ENCODE measurements at regions not wholly inside any gene's neighbourhood (a gene's known extent, or its start where the extent isn't known, plus 50 kb on each side); places are given as distances from the start of the nearest gene placed in this dataset.

- DNase-seq (ENCODE audit: low spot score), result no peak
Measured at GRCh38 chr4:35802644-35803043, 441.7 kb downstream of the ARAP2 start.

DNA sequence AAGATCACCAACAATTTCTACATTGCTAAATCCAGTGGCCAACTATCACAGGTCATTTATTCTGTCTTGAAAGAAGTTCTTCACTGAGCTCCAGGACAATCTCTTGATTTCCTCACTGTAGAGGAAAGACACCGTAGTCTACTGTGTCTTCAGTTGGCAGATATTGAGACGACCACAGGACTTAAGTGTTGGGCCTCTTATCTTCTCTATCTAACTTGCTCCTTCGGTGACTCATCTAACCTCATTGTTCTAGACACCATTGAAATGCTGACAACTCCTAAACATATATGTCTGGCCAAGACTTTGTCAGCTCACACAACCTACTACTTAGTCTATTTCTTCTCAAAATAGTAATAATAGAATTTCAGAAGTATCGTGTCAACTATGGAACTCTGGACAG, 425.8 kb downstream of the ARAP2 start:
- DNase-seq (ENCODE audit: low spot score), result no peak

GRCh38 chr4:35820003-35820402, 424.3 kb downstream of the ARAP2 start:
- DNase-seq (ENCODE audit: low spot score), result no peak

- DNase-seq (ENCODE audit: low spot score), result no peak
Measured at GRCh38 chr4:35824231-35824630, 420.1 kb downstream of the ARAP2 start.

DNA sequence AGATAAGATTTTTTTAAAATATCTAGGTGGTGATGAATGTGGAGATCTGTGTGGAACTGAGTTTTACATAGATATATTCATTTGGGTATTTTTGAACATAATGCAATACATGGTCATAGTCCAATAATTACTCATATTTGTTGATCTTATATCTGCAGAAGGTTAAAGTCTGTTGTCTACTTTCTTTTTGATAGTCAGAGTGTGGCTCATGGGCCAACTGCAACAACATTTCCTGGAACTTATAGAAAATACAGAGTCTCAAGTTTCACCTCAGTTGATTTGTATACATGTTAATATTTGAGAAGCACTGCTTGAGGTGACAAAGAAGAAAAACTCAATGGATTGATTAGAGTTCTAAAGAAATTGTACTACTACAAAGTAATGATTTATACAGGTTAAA, 408.4 kb downstream of the ARAP2 start:
- no peak for DNase-seq (ENCODE audit: low spot score)

DNA sequence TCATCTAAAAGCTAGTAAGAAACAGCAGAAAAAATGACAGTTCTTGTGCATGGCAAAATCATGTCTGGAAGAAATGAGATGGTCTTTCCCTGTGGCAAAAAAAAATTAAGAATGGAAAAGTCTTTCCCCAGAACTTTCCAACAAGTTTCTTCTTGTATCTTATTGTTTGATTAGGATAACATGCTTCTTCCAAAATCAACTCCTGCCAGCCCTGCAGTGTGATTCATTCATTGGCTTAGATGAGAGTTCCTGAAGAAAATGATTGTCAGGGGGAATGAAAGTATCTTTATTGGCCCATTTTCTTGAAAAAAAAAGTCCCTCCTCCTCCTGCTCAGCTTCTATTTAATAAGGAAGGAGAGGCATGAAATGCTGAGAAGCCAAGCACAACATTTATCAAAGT, 407.7 kb downstream of the ARAP2 start:
- no peak for DNase-seq (ENCODE audit: low spot score)

DNA sequence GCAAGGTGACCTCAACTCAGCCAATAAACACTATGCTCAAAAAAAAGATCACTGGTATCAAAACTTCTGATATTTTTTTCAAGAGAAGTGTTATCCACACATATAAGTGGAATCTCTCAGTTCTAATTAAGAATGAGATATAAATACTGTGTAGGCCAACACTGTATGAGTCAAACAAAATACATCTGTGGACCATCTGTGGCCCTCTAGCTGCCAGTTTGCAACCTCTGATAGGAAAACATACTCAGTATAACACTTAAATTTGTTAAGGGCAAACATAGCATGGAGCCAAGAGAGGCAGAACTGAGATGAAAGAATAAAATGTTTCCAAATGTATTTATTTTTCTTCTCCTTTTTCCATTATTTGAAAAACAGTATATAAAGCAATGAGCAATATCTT, 377.3 kb downstream of the ARAP2 start:
- no peak for DNase-seq (ENCODE audit: low spot score)

GRCh38 chr4:35872273-35872672, 372.0 kb downstream of the ARAP2 start:
- no peak for DNase-seq (ENCODE audit: low spot score)

GRCh38 chr4:35879479-35879878, 364.8 kb downstream of the ARAP2 start:
- no peak for DNase-seq (ENCODE audit: low spot score)

DNA sequence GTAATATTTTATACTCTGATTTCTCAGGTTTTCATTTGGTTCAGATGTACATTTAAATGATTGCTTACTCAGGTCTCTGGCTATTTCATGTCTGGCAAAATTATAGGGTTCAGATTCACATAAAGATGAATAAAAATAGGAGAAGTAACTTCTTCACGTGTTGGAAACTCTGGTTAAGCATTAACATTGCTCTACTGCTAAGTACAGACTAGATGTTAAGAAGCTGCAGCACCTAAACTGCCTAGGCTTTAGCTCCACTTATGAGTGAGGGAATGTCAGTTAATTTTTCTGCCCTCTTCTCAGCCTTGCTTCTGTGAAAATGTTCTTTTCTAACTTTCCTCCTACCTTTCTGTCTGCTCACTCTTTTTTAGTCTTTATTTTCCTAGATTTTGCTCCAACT, 361.2 kb downstream of the ARAP2 start:
- no peak for DNase-seq (ENCODE audit: low spot score)

DNA sequence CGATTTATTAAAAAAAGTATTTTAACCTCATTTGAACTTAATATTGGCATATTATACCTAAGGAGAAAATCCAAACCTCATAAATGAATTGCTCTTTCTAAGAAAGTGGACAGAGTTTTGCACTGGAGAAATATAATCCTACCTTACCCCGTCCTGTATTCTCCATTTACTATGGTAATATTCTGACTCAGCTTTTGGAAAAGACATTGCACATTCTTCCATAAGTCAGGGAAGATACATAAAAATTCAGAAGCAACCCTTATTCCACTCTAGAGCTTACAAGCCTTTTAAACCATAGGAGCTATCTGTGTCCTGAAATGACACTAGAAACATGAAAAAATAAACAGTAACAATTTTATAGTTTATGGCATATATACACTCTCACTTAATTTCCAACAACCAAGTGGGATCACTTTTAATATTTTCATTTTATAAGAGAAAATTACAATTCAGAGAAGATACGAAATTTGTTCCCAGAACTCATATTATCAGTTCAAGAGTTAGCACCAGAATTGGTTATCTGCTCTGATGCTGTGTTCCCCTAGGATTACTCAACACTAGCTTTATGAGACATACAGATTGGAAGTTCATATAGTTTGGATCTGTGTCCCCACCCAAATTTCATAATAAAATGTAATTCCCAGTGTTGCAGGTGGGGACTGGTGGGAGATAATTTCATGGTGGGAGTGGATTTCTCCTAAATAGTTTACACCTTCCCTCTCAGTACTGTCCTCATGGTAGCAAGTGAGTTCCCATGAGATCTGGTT, 359.4 kb downstream of the ARAP2 start:
- no peak for DNase-seq (ENCODE audit: low spot score)

DNA sequence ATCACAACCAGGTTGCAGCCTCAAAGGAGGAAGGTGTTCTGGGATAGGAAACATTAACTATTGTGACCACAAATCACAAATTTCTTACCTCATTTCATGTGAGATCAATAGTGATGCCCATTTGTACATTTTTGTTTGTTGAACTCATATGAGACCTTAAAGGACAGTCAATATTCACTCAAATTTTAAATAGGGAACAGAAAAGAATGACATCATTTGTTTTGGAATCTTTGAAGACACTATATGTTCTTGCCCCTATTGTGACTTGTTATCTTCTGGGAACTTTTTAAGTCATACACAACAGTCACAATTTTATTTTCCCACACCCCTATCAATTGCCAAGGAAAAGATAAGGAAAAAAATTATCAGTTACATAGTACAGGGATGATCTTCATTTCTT, 346.5 kb downstream of the ARAP2 start:
- no peak for DNase-seq (ENCODE audit: low spot score)

- no peak for DNase-seq (ENCODE audit: low spot score)
Measured at GRCh38 chr4:35900286-35901243, 343.7 kb downstream of the ARAP2 start.

DNA sequence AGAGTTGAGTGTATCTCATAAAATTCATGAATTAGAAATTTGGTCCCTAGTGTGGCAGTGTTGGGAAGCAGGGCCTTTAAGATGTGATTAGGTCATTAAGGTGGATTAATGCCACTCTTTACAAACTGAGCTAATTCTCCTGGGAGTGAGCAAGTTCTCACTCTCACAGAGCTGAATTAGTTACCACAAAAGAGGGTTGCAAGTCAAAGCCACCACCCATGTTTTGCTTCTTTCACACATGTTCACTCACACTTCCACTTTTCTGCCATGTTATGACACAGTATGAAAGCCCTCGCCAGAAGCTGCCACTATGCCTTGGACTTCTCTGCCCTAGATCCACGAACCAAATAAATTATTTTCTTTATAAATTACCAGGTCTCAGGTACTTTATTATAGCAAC, 332.1 kb downstream of the ARAP2 start:
- DNase-seq (ENCODE audit: low spot score), result no peak

DNA sequence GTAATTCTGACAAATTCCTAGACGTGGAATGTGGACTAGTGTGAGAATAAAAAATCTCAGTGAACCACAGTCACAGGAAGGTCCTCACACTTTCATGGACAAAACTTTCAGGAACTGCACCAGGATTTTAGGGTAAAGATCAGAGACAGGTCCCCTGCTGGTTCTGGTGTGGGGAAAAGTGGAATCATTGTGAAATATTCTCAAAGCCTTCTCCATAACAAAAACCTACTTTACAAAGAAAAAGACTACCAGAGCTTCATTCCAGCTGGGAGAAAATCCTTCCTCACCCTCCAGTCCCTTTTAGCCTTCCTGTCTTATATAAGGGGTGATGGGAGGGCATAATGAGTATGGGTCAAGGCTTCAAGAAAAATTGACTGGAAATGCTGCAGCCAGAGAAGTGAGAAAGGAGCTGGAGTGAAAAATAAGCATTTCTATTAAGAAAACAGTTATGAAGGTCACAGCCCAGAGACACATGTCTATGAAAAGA, 325.8 kb downstream of the ARAP2 start:
- DNase-seq (ENCODE audit: low spot score), result no peak

GRCh38 chr4:35925806-35926205, 318.5 kb downstream of the ARAP2 start:
- no peak for DNase-seq (ENCODE audit: low spot score)

- no peak for DNase-seq (ENCODE audit: low spot score)
Measured at GRCh38 chr4:35926788-35927187, 317.5 kb downstream of the ARAP2 start.

GRCh38 chr4:35933901-35934300, 310.4 kb downstream of the ARAP2 start:
- no peak for DNase-seq (ENCODE audit: low spot score)

- DNase-seq (ENCODE audit: low spot score), result peak; percentile 76
Measured at GRCh38 chr4:35934320-35934981, 309.9 kb downstream of the ARAP2 start.

GRCh38 chr4:35938936-35939335, 305.4 kb downstream of the ARAP2 start:
- DNase-seq (ENCODE audit: low spot score), result no peak

DNA sequence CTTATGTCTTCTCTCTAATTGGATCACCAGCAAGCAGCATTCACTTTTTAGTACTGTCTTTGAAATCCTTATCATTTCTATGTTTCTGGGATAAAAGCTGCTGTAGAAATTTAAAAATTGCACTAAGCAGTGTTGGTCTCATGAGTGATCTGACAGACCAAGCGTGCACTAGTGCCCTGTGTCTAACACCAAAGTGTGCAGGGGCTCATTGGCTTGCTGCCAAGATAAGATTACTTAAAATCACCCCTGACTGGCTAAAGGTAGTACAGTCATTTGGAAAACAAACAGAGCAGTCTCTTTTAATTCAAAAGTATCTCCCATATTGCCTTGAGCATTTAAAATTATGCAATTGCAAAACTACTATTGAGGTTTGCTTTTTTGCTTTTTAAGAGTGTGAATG, 304.6 kb downstream of the ARAP2 start:
- DNase-seq (ENCODE audit: low spot score), result no peak

- no peak for DNase-seq (ENCODE audit: low spot score)
Measured at GRCh38 chr4:35942092-35942491, 302.2 kb downstream of the ARAP2 start.

GRCh38 chr4:35943606-35944005, 300.7 kb downstream of the ARAP2 start:
- DNase-seq (ENCODE audit: low spot score), result no peak
